Epidermal melanocyte (primary cell): ENCODE measurements at regions not wholly inside any gene's neighbourhood (a gene's known extent, or its start where the extent isn't known, plus 50 kb on each side); places are given as distances from the start of the nearest gene placed in this dataset.

Experiments
- DNase-seq: peaks from one replicate; pipeline ENCODE4 v3.0.0; 2011; ENCODE audit warnings: low spot score; ENCODE audit not compliant: insufficient read length

DNA sequence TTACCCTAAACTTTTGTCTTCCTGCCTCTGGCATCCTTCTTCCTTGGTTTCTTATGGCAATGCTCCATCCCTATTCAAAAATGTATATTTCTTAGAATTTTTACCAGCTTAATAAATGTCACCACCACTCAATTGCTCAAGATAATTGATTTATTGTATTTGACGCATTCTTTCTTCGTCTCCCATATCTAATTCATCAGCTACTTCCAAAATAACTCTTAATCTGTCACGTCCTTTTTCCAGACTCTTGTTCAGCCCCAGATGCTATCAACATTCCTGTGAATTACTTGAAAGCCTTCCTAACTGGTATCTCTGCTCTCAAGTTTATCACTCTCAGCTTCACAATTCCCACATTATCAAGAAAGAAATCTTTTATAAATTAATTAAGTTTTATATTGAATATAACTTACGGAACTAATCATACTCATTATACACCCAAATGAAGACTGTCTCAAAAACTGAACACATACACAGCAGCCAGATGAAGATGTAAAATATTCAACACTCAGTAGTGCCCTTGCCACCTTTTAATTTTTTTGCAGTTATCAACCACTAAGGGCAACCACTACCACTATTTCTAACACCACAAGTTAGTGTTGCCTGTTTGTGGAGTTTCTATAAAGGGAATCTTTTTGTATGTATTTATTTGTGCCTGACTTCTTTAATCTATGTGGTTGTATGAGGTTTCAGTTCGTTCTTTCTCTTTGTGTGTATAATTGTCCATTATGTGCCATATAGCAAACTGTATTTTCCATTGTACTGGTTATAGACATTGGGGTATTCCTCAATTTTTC is 2295.4 kb downstream of the PCDH9 start:
- DNase-seq: no peak

- DNase-seq: no peak
These were observed 2299.5 kb downstream of the PCDH9 start for GRCh38 chr13:64930636-64931035.

DNA sequence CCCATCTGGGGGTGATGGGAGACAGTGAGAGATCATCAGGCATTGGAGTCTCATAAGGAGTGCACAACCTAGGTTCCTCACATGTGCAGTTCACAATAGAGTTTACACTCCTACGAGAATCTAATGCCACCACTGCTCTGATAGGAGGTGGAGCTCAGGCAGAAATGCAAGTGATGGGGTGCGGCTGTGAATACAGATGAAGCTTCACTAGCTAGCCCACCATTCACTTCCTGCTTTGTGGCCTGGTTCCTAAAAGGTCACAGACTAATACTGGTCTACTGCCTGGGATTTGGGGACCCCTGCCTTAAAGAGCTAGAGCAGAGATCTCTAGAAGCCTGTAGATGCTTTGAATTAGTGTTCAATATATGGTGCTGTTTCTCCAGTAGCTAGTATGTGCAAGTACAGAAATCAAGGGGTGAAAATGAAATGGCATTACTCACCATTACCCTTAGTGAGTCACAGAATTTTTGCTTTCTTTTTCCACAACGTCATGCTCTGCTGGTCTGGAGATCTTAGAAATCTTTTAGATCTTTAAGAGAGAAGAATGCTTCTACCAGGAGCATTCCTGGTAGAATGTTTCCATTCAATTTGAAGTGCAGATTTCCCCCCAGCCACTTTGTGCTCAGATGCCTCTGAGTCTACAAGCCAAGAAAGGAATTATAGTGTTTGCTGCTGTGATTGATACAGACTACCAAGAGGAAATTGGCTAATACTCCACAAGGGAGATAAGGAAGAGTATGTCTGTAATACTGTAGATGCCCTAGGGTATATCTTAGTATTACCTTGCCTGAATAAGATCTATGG is 2301.2 kb downstream of the PCDH9 start:
- DNase-seq: no peak

DNA sequence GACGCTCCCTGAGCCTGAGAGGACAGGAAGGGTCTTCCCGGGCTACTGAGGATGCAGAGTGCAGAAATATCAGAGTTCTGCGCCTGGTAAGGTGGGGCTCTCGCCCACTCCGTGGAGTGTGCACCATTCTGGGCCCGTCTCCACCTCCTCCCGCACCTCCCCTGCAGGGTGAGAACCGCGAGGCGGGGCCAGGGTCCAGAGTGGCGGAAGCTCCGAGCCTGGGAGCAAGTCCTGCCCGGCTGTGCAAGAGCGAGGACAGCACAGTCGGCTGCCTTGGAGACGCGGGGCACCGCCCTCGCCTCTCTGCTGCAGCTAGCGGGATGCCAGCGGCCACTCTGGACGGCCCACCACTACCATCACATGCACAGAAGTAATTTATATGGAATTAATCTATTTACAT is 2304.4 kb downstream of the PCDH9 start:
- no peak for DNase-seq

- DNase-seq: no peak
These were observed 2304.9 kb downstream of the PCDH9 start for GRCh38 chr13:64925284-64925683.

- no peak for DNase-seq
These were observed 2305.7 kb downstream of the PCDH9 start for GRCh38 chr13:64924401-64924800.

DNA sequence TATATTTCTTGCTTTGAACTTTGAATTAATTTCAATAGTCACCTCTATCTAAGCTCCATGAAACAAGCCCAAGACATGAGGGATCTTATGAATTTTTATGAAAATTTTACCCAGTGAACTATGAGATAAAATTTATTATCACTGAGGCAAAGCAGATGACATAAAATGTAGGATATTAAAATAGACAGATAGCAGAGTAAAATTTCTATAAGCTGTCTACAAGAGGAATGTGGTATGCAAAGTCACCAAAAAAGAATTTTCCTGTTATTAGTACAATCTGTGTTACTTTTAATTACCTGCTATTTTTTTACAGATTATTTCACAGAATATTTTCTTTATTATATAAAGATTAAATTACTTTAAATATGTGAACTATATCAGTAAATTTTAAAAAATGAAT is 2312.6 kb downstream of the PCDH9 start:
- no peak for DNase-seq

DNA sequence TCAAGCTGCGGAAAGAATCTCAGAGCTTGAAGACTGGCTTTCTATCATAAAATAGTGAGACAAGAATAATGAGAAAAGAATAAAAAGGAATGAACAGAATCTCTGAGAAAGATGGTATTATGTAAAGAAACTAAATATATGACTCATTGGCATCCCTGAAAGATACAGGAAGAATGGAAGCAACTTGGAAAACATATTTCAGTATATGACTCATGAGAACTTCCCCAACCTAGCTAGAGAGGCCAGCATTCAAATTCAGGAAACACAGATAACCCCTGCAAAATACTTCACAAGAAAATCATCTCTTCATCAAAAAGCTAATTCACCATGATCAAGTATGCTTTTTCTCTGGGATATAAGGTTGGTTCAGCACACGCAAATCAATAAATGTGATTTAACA is 2318.0 kb downstream of the PCDH9 start:
- DNase-seq: no peak

DNA sequence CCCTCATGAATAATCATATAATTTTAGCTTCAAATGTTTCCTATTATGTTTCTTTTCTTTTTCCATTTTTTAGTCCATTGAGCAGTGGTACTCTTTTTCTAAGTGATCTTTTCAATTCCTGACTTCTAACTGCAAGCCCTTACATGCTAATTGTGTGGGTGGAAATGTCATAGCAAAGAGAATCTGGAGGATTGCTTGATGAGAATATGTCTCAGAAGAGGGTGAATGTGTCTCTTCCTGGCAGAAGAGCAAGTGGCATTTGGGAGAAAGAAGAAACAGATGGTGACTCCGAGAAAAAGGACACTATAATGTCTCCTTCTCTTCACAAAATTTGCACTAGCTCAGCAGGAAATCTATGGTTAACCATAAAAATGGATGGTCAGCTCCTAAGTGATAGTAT is 2320.0 kb downstream of the PCDH9 start:
- DNase-seq: no peak

GRCh38 chr13:64909184-64909583 is 2321.0 kb downstream of the PCDH9 start:
- DNase-seq: no peak

- no peak for DNase-seq
These were observed 2330.1 kb downstream of the PCDH9 start for GRCh38 chr13:64900039-64900438.

- no peak for DNase-seq
These were observed 2345.2 kb downstream of the PCDH9 start for GRCh38 chr13:64884976-64885375.

DNA sequence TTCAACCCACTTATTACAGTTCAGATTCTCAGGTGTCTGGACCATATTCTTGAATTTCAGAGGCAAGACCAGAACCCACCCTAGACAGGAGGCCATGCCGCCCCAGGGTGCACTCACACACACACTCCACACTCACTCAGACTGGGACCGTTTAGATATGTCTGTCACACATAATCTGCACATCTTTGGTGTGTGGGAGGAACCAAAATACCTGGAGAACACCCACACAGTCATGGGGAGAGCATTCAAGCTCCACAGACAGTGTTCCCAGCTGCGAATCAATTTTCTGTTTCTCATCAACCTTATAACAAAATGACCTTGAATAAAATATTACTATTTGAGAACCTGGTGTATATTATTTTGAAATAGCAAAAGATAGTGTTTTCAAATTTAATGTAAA is 2353.0 kb downstream of the PCDH9 start:
- DNase-seq: no peak

DNA sequence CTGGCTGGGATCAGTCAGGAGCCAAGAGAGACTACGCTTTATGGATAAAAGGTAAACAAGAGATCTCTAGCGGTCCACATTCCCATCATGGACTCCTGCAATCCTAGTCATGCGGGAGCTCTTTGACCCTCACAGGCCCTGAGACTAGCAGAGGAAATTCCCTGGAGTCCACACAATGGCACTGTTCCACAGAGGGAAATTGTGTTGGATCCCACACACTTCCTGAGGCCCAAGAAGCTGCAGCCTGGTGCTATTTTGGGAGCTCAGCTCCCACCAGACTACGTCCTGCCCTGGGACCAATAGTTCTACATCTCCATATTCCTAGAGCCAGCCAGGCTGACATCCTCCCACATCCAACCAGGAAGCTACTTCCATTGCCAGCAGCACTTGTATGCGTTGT is 2358.4 kb downstream of the PCDH9 start:
- no peak for DNase-seq

DNA sequence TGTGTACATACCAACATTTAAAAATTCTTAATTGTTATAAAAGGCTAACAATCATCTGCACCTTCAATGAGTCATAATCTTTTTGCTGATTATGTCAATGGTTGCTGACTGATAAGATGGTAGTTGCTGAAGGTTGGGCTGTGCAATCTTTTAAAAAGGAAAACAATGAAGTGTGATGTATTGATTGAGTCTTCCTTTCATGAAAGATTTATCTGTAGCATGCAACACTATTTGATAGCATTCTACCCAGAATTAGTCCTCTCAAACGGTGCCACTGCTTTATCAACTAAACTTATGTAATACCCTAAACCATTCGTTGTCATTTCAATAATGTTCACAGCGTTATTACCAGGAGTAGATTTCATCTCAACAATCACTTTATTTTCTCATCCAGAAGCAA is 2360.6 kb downstream of the PCDH9 start:
- no peak for DNase-seq

- no peak for DNase-seq
These were observed 2362.3 kb downstream of the PCDH9 start for GRCh38 chr13:64867856-64868255.

DNA sequence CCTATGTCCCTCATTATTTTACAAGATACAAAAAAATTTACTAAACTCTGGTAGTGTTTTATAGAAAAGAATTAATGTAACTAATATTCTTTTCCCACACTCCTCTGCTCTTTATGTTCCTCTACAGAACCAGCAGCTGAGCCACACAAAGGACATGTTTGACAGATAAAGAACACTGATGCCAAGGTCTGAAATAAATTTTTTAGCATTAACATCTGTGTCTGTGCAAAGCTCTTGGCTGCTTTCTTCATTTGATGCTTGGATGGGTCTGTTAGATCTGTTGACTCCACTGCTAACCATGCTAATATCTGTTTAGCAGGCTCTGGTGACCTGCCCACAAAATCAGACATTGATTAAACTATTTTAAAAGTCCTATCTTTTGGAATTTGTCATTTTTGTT is 2363.8 kb downstream of the PCDH9 start:
- no peak for DNase-seq

DNA sequence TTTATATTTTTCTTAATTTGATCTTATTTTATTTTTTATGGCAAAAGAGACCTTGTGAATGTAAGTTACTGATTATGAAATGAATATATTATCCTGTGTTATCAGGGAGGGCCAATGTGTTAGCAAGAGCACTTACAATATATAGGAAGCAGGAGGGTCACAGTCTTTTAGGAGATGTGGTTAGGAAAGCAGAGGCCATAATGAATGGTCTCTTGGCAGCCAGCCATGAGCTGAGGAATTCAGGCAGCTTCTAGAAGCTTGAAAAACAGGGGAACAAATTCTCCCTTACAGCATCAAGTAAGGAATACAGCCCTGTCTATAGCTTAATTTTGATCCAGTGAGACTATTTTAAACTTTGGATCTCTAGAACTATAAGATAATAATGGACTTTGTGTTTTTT is 2374.6 kb downstream of the PCDH9 start:
- no peak for DNase-seq

- no peak for DNase-seq
These were observed 2380.1 kb downstream of the PCDH9 start for GRCh38 chr13:64850017-64850416.

DNA sequence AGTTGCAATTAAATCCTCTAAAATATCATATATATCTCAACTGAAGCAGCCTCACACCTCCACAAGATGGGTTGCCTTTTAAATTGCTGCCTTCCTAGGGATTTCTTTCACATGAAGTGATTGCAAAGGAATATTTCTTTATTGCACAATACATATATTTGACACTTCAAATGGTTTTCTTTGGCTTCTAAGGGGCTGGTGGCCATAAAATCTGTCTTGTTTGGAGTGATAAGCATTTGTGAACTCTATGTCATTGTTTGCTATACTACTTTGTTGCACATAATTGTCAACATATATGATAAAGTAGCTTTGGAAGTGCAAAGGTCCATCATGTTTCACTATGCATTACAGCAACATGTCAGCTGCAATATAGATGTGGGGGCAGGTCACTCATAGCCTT is 2380.9 kb downstream of the PCDH9 start:
- no peak for DNase-seq

DNA sequence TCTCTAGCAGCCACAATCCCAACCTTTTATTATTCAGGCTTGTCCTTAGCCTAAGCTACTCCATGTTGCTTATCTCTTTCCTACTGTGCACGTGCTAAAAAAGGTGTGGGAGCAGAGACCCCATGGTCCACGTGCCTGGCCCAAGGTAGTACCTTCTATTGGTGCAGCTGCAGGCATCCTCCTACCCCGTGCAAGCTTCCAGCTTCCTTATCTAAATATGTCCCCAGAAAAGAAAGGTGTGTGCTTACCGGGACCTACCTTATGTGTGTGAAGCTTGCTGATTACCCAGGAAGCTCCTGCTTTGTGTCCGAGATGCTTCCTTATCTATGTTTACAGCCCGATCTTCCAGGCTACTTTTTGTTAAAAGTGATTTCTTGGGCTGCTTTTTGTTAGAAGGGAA is 2382.4 kb downstream of the PCDH9 start:
- no peak for DNase-seq

GRCh38 chr13:64845110-64845509 is 2385.0 kb downstream of the PCDH9 start:
- DNase-seq: no peak

GRCh38 chr13:64819081-64819480 is 2411.1 kb downstream of the PCDH9 start:
- no peak for DNase-seq
